ENCODE measurements at regions not wholly inside any gene's neighbourhood (a gene's known extent, or its start where the extent isn't known, plus 50 kb on each side); places are given as distances from the start of the nearest gene placed in this dataset.
"Not testable (repeated sequence)": the region's sequence is repeated elsewhere in the genome, so short reads cannot be mapped to it uniquely, and the experiment has no call there.

GRCh38 chr9:74041588-74041987, 455.5 kb upstream of the RORB start:
- no peak for DNase-seq (ENCODE audit: low spot score)
- in situ Hi-C loops (cut with MboI; ENCODE audit: low sequenced_read_pairs, unreplicated experiment) = no loop called here
- no peak for TF ChIP-seq CTCF (IDR thresholded peaks at IDR 0.05; ENCODE audit: borderline replicate concordance, control extremely low read depth, extremely low read depth, insufficient read depth, missing control alignments)

- in situ Hi-C loops (cut with MboI; ENCODE audit: low sequenced_read_pairs, unreplicated experiment) = no loop called here
- TF ChIP-seq CTCF (IDR thresholded peaks at IDR 0.05; ENCODE audit: borderline replicate concordance, control extremely low read depth, extremely low read depth, insufficient read depth, missing control alignments) = no peak
Observed at GRCh38 chr9:74044844-74045243, 452.3 kb upstream of the RORB start.

GRCh38 chr9:74056023-74056422, 441.1 kb upstream of the RORB start:
- TF ChIP-seq CTCF (IDR thresholded peaks at IDR 0.05; ENCODE audit: borderline replicate concordance, control extremely low read depth, extremely low read depth, insufficient read depth, missing control alignments) = no peak
- in situ Hi-C loops (cut with MboI; ENCODE audit: low sequenced_read_pairs, unreplicated experiment) = no loop called here
- no peak for DNase-seq (ENCODE audit: low spot score)

More at GRCh38 chr9:74044844-74045243, 452.3 kb upstream of the RORB start:
- DNase-seq (ENCODE audit: low spot score) = no peak

- DNase-seq (ENCODE audit: low spot score); in situ Hi-C loops (cut with MboI; ENCODE audit: low sequenced_read_pairs, unreplicated experiment): not testable (repeated sequence)
Observed at GRCh38 chr9:74057051-74057450, 440.1 kb upstream of the RORB start.

- no peak for DNase-seq (ENCODE audit: low spot score)
- no peak for TF ChIP-seq CTCF (IDR thresholded peaks at IDR 0.05; ENCODE audit: borderline replicate concordance, control extremely low read depth, extremely low read depth, insufficient read depth, missing control alignments)
- in situ Hi-C loops (cut with MboI; ENCODE audit: low sequenced_read_pairs, unreplicated experiment) = no loop called here
Observed at GRCh38 chr9:74064702-74065101, 432.4 kb upstream of the RORB start.

- in situ Hi-C loops (cut with MboI; ENCODE audit: low sequenced_read_pairs, unreplicated experiment) = no loop called here
- no peak for TF ChIP-seq CTCF (IDR thresholded peaks at IDR 0.05; ENCODE audit: borderline replicate concordance, control extremely low read depth, extremely low read depth, insufficient read depth, missing control alignments)
- no peak for DNase-seq (ENCODE audit: low spot score)
Observed at GRCh38 chr9:74066128-74066527, 431.0 kb upstream of the RORB start.

GRCh38 chr9:74066605-74067004, 430.5 kb upstream of the RORB start:
- in situ Hi-C loops (cut with MboI; ENCODE audit: low sequenced_read_pairs, unreplicated experiment) = no loop called here
- DNase-seq (ENCODE audit: low spot score) = no peak
- no peak for TF ChIP-seq CTCF (IDR thresholded peaks at IDR 0.05; ENCODE audit: borderline replicate concordance, control extremely low read depth, extremely low read depth, insufficient read depth, missing control alignments)
